Nephron (organoid): ENCODE measurements at regions not wholly inside any gene's neighbourhood (a gene's known extent, or its start where the extent isn't known, plus 50 kb on each side); places are given as distances from the start of the nearest gene placed in this dataset.

Source experiments
- H3K27ac Mint-ChIP-seq, 3 experiments: 2 replicates each; pipeline ENCODE4 v1.8.0; 2020; ENCODE audit warnings: mixed read lengths in 3 of 3, mild to moderate bottlenecking in 2 of 3, moderate library complexity in 1 of 3
- H3K27me3 Mint-ChIP-seq: 2 replicates; pipeline ENCODE4 v1.8.0; 2021; ENCODE audit warnings: low read depth, mild to moderate bottlenecking, moderate library complexity, mixed read lengths
- H3K36me3 Mint-ChIP-seq: 2 replicates; pipeline ENCODE4 v1.8.0; 2020; ENCODE audit warnings: low read depth, mixed read lengths
- H3K4me1 Mint-ChIP-seq: 2 replicates; pipeline ENCODE4 v1.8.0; 2020; ENCODE audit warnings: mixed read lengths
- H3K4me3 Mint-ChIP-seq, 3 experiments: 2 replicates each; pipeline ENCODE4 v1.8.0; 2020; ENCODE audit warnings: mild to moderate bottlenecking in 3 of 3, mixed read lengths in 3 of 3, moderate library complexity in 2 of 3
- H3K9me3 Mint-ChIP-seq: 2 replicates; pipeline ENCODE4 v1.8.0; 2020; ENCODE audit warnings: mixed read lengths
- CTCF ChIP-seq, 3 experiments: fragments of 200-600 bp; sonication (generic); IDR thresholded peaks; one replicate each; pipeline ENCODE4 v1.5.0; 2021; ENCODE audit warnings: antibody characterized with exemption in 3 of 3; ENCODE audit not compliant: unreplicated experiment in 3 of 3

DNA sequence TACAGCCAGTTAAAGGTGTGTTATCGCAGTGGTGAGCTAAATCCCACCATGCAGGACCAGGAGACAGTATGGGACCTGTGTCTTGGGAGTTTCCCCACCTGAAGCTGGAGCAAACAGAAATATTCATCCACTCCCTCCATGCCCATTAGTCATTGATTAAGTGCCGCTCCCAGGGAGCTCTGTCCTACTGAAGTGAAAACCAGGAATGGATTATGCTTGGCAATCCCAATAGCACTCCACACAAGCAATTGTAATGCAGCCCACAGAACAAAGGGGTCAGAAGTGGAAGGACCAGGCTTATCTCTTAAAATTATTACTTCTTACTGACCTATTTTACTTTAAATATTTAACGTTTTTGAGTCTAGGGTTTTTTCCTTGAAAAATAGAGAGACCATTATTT lies 1005.4 kb downstream of the ADGRL2 start:
- no peaks in the 10 kb centered on the region for H3K9me3 Mint-ChIP-seq
- H3K36me3 Mint-ChIP-seq: no peaks in the 10 kb centered on the region
- no peak overlapping the region for H3K4me3 Mint-ChIP-seq

GRCh38 chr1:82801176-82801575 lies 1000.4 kb downstream of the ADGRL2 start:
- peaks cover 6% of the 10 kb centered on the region for H3K9me3 Mint-ChIP-seq
- H3K27me3 Mint-ChIP-seq: peaks cover 3% of the 10 kb centered on the region
- H3K4me1 Mint-ChIP-seq: no peaks in the 10 kb centered on the region
- no peak overlapping the region for H3K27ac Mint-ChIP-seq
- no peak overlapping the region for H3K4me3 Mint-ChIP-seq
- TF ChIP-seq CTCF (IDR thresholded peaks at IDR 0.05; ENCODE audit: unreplicated experiment in 3 of 3): no peak
- H3K36me3 Mint-ChIP-seq: no peaks in the 10 kb centered on the region

More for the DNA sequence above, 1005.4 kb downstream of the ADGRL2 start:
- no peak for TF ChIP-seq CTCF (IDR thresholded peaks at IDR 0.05; ENCODE audit: unreplicated experiment in 3 of 3)
- no peaks in the 10 kb centered on the region for H3K4me1 Mint-ChIP-seq
- peaks cover 3% of the 10 kb centered on the region for H3K27me3 Mint-ChIP-seq
- no peak overlapping the region for H3K27ac Mint-ChIP-seq

DNA sequence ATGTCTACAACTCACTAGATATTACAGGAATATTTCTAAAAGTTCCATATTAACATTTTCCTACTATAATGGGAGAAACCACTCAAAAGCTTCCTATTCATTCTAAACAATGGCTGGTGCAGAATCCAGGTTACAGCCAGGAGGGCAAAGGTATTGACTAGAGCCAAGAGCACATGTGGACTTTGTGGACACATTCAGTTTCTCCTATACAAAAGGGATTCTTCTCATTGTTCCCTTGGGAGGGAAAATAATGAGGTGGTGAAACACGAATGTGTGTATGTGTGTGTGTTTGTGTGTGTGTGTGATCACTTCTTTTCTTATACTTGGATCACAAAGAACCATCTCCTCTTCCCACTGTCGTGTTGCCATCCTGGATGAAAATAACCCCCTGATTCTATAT lies 1000.0 kb downstream of the ADGRL2 start:
- H3K9me3 Mint-ChIP-seq: peaks cover 6% of the 10 kb centered on the region
- no peak overlapping the region for H3K27ac Mint-ChIP-seq
- H3K4me1 Mint-ChIP-seq: no peaks in the 10 kb centered on the region
- TF ChIP-seq CTCF (IDR thresholded peaks at IDR 0.05; ENCODE audit: unreplicated experiment in 3 of 3): no peak
- peaks cover 3% of the 10 kb centered on the region for H3K27me3 Mint-ChIP-seq
- H3K36me3 Mint-ChIP-seq: no peaks in the 10 kb centered on the region
- no peak overlapping the region for H3K4me3 Mint-ChIP-seq

GRCh38 chr1:82799261-82799660 lies 998.5 kb downstream of the ADGRL2 start:
- H3K27me3 Mint-ChIP-seq: no peaks in the 10 kb centered on the region
- no peak for TF ChIP-seq CTCF (IDR thresholded peaks at IDR 0.05; ENCODE audit: unreplicated experiment in 3 of 3)
- H3K27ac Mint-ChIP-seq: no peak overlapping the region
- peaks cover 6% of the 10 kb centered on the region for H3K9me3 Mint-ChIP-seq
- no peak overlapping the region for H3K4me3 Mint-ChIP-seq
- no peaks in the 10 kb centered on the region for H3K36me3 Mint-ChIP-seq
- H3K4me1 Mint-ChIP-seq: no peaks in the 10 kb centered on the region

- peaks cover 6% of the 10 kb centered on the region for H3K9me3 Mint-ChIP-seq
- TF ChIP-seq CTCF (IDR thresholded peaks at IDR 0.05; ENCODE audit: unreplicated experiment in 3 of 3): no peak
- H3K4me1 Mint-ChIP-seq: peaks cover 6% of the 10 kb centered on the region
- no peak overlapping the region for H3K27ac Mint-ChIP-seq
- H3K4me3 Mint-ChIP-seq: no peak overlapping the region
- no peaks in the 10 kb centered on the region for H3K27me3 Mint-ChIP-seq
- no peaks in the 10 kb centered on the region for H3K36me3 Mint-ChIP-seq
Observed at GRCh38 chr1:82795508-82796149, 994.9 kb downstream of the ADGRL2 start.

DNA sequence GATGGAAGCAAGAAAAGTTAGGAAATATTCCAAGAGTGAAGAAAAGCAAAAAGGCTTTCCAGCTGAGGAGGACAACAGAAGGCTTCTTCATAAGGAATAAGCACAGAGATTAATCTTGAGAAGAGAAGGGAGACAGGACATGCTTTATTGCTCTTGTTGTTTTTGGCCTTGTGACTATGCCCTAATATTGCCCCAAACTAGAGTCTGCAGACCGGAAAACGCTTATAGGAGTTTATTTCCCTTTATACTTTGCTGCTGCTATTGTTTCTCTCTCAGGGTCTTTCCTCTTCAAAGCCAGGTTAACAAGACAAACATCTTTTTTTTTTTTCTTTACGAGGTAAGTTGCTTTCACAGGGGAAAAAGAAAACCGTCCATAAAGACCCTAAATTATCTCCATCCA lies 991.4 kb downstream of the ADGRL2 start:
- no peak overlapping the region for H3K4me3 Mint-ChIP-seq
- H3K9me3 Mint-ChIP-seq: peaks cover 3% of the 10 kb centered on the region
- no peaks in the 10 kb centered on the region for H3K27me3 Mint-ChIP-seq
- peaks cover 6% of the 10 kb centered on the region for H3K4me1 Mint-ChIP-seq
- no peaks in the 10 kb centered on the region for H3K36me3 Mint-ChIP-seq
- H3K27ac Mint-ChIP-seq: peak overlapping the region; percentile 3 to 55 (median 47)
- no peak for TF ChIP-seq CTCF (IDR thresholded peaks at IDR 0.05; ENCODE audit: unreplicated experiment in 3 of 3)
